Left ventricle myocardium superior (tissue), 1 donor: ENCODE measurements at regions not wholly inside any gene's neighbourhood (a gene's known extent, or its start where the extent isn't known, plus 50 kb on each side); places are given as distances from the start of the nearest gene placed in this dataset.
"Not testable (repeated sequence)": the region's sequence is repeated elsewhere in the genome, so short reads cannot be mapped to it uniquely, and the experiment has no call there.

Source experiments
- ATAC-seq: fragments of 200-7000 bp; cut with Tn5 transposase; one replicate; pipeline ENCODE4 v1.9.1; 2020; ENCODE audit warnings: mild to moderate bottlenecking, moderate library complexity
- DNase-seq: peaks from one replicate; pipeline ENCODE4 v3.0.0-alpha.2; 2020
- intact Hi-C: fragments of 100-400 bp; cut with micrococcal nuclease; formaldehyde crosslinking; loops from one replicate; pipeline ENCODE4 v1.11.0; 2022
- donor health status: DM: no; HTN: yes; CAD: no; lungs with severe emphysema.

- intact Hi-C loops, result no loop called here
- DNase-seq, result no peak
- no peak for ATAC-seq
Measured at GRCh38 chr9:82410306-82410705, 421.7 kb downstream of the SPATA31D1 start.

GRCh38 chr9:82410866-82411265 is 422.3 kb downstream of the SPATA31D1 start:
- ATAC-seq (no peak), DNase-seq (no peak)
- intact Hi-C loops, result no loop called here

GRCh38 chr9:82412586-82413305 is 424.2 kb downstream of the SPATA31D1 start:
- no peak for DNase-seq
- ATAC-seq, result no peak
- intact Hi-C loops, result no loop called here

- no peak for ATAC-seq
- intact Hi-C loops, result no loop called here
- DNase-seq, result no peak
Measured at GRCh38 chr9:82417501-82417900, 428.9 kb downstream of the SPATA31D1 start.

- ATAC-seq, result no peak
- DNase-seq, result no peak
- intact Hi-C loops, result no loop called here
Measured at GRCh38 chr9:82418334-82418733, 429.8 kb downstream of the SPATA31D1 start.

- no peak for ATAC-seq
- DNase-seq, result no peak
- intact Hi-C loops, result no loop called here
Measured at GRCh38 chr9:82419696-82420486, 431.3 kb downstream of the SPATA31D1 start.

- DNase-seq (peak; percentile 43), ATAC-seq (peak; percentile 76)
- intact Hi-C loops, result no loop called here
Measured at GRCh38 chr9:82421498-82421897, 432.9 kb downstream of the SPATA31D1 start.

- no peak for ATAC-seq
- intact Hi-C loops, result no loop called here
- no peak for DNase-seq
Measured at GRCh38 chr9:82423700-82424099, 435.1 kb downstream of the SPATA31D1 start.

- intact Hi-C loops, result no loop called here
- DNase-seq (no peak), ATAC-seq (no peak)
Measured at GRCh38 chr9:82424599-82425120, 436.1 kb downstream of the SPATA31D1 start.

- intact Hi-C loops, result no loop called here
- DNase-seq (no peak), ATAC-seq (no peak)
Measured at GRCh38 chr9:82431121-82431520, 442.5 kb downstream of the SPATA31D1 start.

GRCh38 chr9:82433290-82433931 is 444.8 kb downstream of the SPATA31D1 start:
- ATAC-seq, DNase-seq, intact Hi-C loops: not testable (repeated sequence)

GRCh38 chr9:82436475-82436874 is 447.9 kb downstream of the SPATA31D1 start:
- ATAC-seq (no peak), DNase-seq (no peak)
- intact Hi-C loops, result no loop called here

- DNase-seq, ATAC-seq, intact Hi-C loops: not testable (repeated sequence)
Measured at GRCh38 chr9:82437183-82437582, 448.6 kb downstream of the SPATA31D1 start.

GRCh38 chr9:82438581-82438980 is 450.0 kb downstream of the SPATA31D1 start:
- DNase-seq (no peak), ATAC-seq (no peak)
- intact Hi-C loops, result no loop called here

- ATAC-seq, result no peak
- intact Hi-C loops, result no loop called here
- DNase-seq, result no peak
Measured at GRCh38 chr9:82443312-82443711, 454.7 kb downstream of the SPATA31D1 start.

- intact Hi-C loops, result no loop called here
- DNase-seq (no peak), ATAC-seq (no peak)
Measured at GRCh38 chr9:82445556-82445955, 457.0 kb downstream of the SPATA31D1 start.

- intact Hi-C loops, result no loop called here
- DNase-seq, result no peak
- ATAC-seq, result no peak
Measured at GRCh38 chr9:82447343-82447742, 458.8 kb downstream of the SPATA31D1 start.

- DNase-seq (no peak), ATAC-seq (no peak)
- intact Hi-C loops, result no loop called here
Measured at GRCh38 chr9:82449986-82450385, 461.4 kb downstream of the SPATA31D1 start.

GRCh38 chr9:82454509-82455190 is 466.1 kb downstream of the SPATA31D1 start:
- DNase-seq, result no peak
- intact Hi-C loops, result no loop called here
- no peak for ATAC-seq
